Hippocampal formation (tissue), 2 donors: ENCODE measurements at regions not wholly inside any gene's neighbourhood (a gene's known extent, or its start where the extent isn't known, plus 50 kb on each side); places are given as distances from the start of the nearest gene placed in this dataset.
"Not testable (repeated sequence)": the region's sequence is repeated elsewhere in the genome, so short reads cannot be mapped to it uniquely, and the experiment has no call there.

Experiments used
- DNase-seq, 2 donors: peaks; one replicate each; lab custom pipeline; 2025; lab: John Stamatoyannopoulos, UW

GRCh38 chr3:181609030-181609767, 102.5 kb upstream of the SOX2 start:
- DNase-seq: no peak

GRCh38 chr3:181604267-181604666, 107.5 kb upstream of the SOX2 start:
- no peak for DNase-seq

GRCh38 chr3:181596126-181596525, 115.6 kb upstream of the SOX2 start:
- no peak for DNase-seq

GRCh38 chr3:181590939-181591338, 120.8 kb upstream of the SOX2 start:
- not testable (repeated sequence) for DNase-seq

- no peak for DNase-seq
Observed at GRCh38 chr3:181582619-181583018, 129.1 kb upstream of the SOX2 start.

- DNase-seq: no peak
Observed at GRCh38 chr3:181581656-181582055, 130.1 kb upstream of the SOX2 start.

- no peak for DNase-seq
Observed at GRCh38 chr3:181578743-181579142, 133.0 kb upstream of the SOX2 start.

GRCh38 chr3:181572432-181572831, 139.3 kb upstream of the SOX2 start:
- DNase-seq: no peak

- no peak for DNase-seq
Observed at GRCh38 chr3:181570472-181570871, 141.3 kb upstream of the SOX2 start.

- no peak for DNase-seq
Observed at GRCh38 chr3:181569356-181569940, 142.3 kb upstream of the SOX2 start.

- no peak for DNase-seq
Observed at GRCh38 chr3:181568693-181569092, 143.0 kb upstream of the SOX2 start.

- DNase-seq: no peak
Observed at GRCh38 chr3:181568248-181568647, 143.5 kb upstream of the SOX2 start.

- DNase-seq: no peak
Observed at GRCh38 chr3:181567311-181568075, 144.2 kb upstream of the SOX2 start.

GRCh38 chr3:181565416-181565815, 146.3 kb upstream of the SOX2 start:
- DNase-seq: no peak

- DNase-seq: no peak
Observed at GRCh38 chr3:181564222-181564621, 147.5 kb upstream of the SOX2 start.

GRCh38 chr3:181561139-181562031, 150.3 kb upstream of the SOX2 start:
- no peak for DNase-seq

GRCh38 chr3:181558870-181559269, 152.9 kb upstream of the SOX2 start:
- DNase-seq: no peak

- DNase-seq: peak in 1 of 2 donors; percentile 66
Observed at GRCh38 chr3:181555681-181556080, 156.0 kb upstream of the SOX2 start.

GRCh38 chr3:181554233-181554765, 157.4 kb upstream of the SOX2 start:
- DNase-seq: no peak

- DNase-seq: no peak
Observed at GRCh38 chr3:181549266-181549665, 162.5 kb upstream of the SOX2 start.

- DNase-seq: no peak
Observed at GRCh38 chr3:181541414-181541813, 170.3 kb upstream of the SOX2 start.

- no peak for DNase-seq
Observed at GRCh38 chr3:181534781-181535221, 176.9 kb upstream of the SOX2 start.
